ENCODE measurements at regions not wholly inside any gene's neighbourhood (a gene's known extent, or its start where the extent isn't known, plus 50 kb on each side); places are given as distances from the start of the nearest gene placed in this dataset.

GRCh38 chr4:4647041-4647440 lies 105.2 kb upstream of the STX18 start (continued):
- no peak for TF ChIP-seq ATF3 (IDR thresholded peaks at IDR 0.05)
- no peak for TF ChIP-seq CEBPB (IDR thresholded peaks at IDR 0.05; ENCODE audit: low read depth)
- no peak for TF ChIP-seq MAX (IDR thresholded peaks at IDR 0.05)

GRCh38 chr4:4645743-4646142 lies 103.9 kb upstream of the STX18 start:
- TF ChIP-seq CEBPB (IDR thresholded peaks at IDR 0.05; ENCODE audit: low read depth) (no peak), ATF3 (IDR thresholded peaks at IDR 0.05) (no peak), ZFX (IDR thresholded peaks at IDR 0.05) (no peak), REST (IDR thresholded peaks at IDR 0.05; ENCODE audit: low read depth) (no peak)
- ChIA-PET POLR2A (interaction anchor here (0.9 kb wide), 1 partner anchor 14 kb away, joined by 3 read pairs; no protein-coding TSS in a partner anchor), CTCF (no interaction called here), RAD21 (ENCODE audit: low non-redundant PET in 1 of 2, low total read pairs in 2 of 2, uncharacterized antibody in 2 of 2, unreplicated experiment in 2 of 2) (interaction anchor here in 1 of 2 experiments (0.7 kb wide), 1 partner anchor 190 kb away, joined by 3 read pairs; no protein-coding TSS in a partner anchor)
- no peaks in the 10 kb centered on the region for H3K9me3 ChIP-seq (ENCODE audit: control insufficient read depth in 1 of 2, insufficient read depth in 1 of 2, low read depth in 1 of 2, low read length in 2 of 2)
- no peaks in the 10 kb centered on the region for H4K20me1 ChIP-seq (ENCODE audit: insufficient read depth)
- H2AFZ ChIP-seq (ENCODE audit: low read depth, low read length, poor library complexity, severe bottlenecking) = no peak overlapping the region
- H3K27me3 ChIP-seq (ENCODE audit: insufficient read depth, low read length) = no peaks in the 10 kb centered on the region
- no peak for DNase-seq (ENCODE audit: low read depth, low spot score)
- no peak overlapping the region for H3K27ac ChIP-seq (ENCODE audit: low read depth, low read length)
- no peak for ATAC-seq
- no peak overlapping the region for H3K4me3 ChIP-seq (replicated peaks in 1 of 2; ENCODE audit: low read depth in 1 of 2, low read length in 2 of 2)
- H3K4me1 ChIP-seq (ENCODE audit: control insufficient read depth in 1 of 2, insufficient read depth in 2 of 2, low read length in 2 of 2) = peaks cover 19% of the 10 kb centered on the region in 2 experiments
- no peak overlapping the region for H3K9ac ChIP-seq (ENCODE audit: low read length)
- intact Hi-C loops (cut with micrococcal nuclease) = no loop called here
- no peaks in the 10 kb centered on the region for H3K9me2 ChIP-seq (ENCODE audit: insufficient read depth)
- H3K4me2 ChIP-seq (ENCODE audit: low read length) = no peak overlapping the region
- H3K79me2 ChIP-seq (ENCODE audit: insufficient read depth, low read length) = no peaks in the 10 kb centered on the region
- no TSS peak for BruUV-seq (replicated peaks)
- H3K36me3 ChIP-seq (ENCODE audit: control insufficient read depth in 1 of 2, insufficient read depth in 2 of 2, low read length in 2 of 2) = no peaks in the 10 kb centered on the region
